Stomach (tissue), 8 donors: ENCODE measurements at regions not wholly inside any gene's neighbourhood (a gene's known extent, or its start where the extent isn't known, plus 50 kb on each side); places are given as distances from the start of the nearest gene placed in this dataset.

ENCODE experiments used
- DNase-seq, 2 donors: peaks; one replicate each; pipeline versions ENCODE4 v3.0.0 to v3.0.0-alpha.2; 2013 to 2019
- H3K27ac ChIP-seq, 5 donors: fragments of 200-600 bp in 4 of 5; sonication (generic) in 4 of 5; one replicate each; pipeline ENCODE4 v1.5.1; 2013 to 2019; ENCODE audit warnings: mild to moderate bottlenecking in 1 of 5, moderate library complexity in 1 of 5
- H3K27me3 ChIP-seq, 3 donors: fragments of 200-600 bp; sonication (generic); one replicate each; pipeline ENCODE4 v1.5.1; 2017 to 2019; ENCODE audit warnings: mixed run types in 1 of 3
- H3K36me3 ChIP-seq, 4 donors: fragments of 200-600 bp; sonication (generic); 1 replicate in 3 of 4; 2 replicates in 1 of 4; pipeline ENCODE4 v1.5.1; 2016 to 2019
- H3K4me1 ChIP-seq, 4 donors: fragments of 200-600 bp; sonication (generic); one replicate each; pipeline ENCODE4 v1.5.1; 2016 to 2019
- H3K4me3 ChIP-seq, 4 donors: fragments of 200-600 bp; sonication (generic) in 3 of 4; one replicate each; pipeline ENCODE4 v1.5.1; 2016 to 2019; ENCODE audit warnings: mild to moderate bottlenecking in 1 of 4
- H3K9me3 ChIP-seq, 4 donors: fragments of 200-600 bp; sonication (generic); one replicate each; pipeline ENCODE4 v1.5.1; 2016 to 2019
- EP300 ChIP-seq: sonication (generic); formaldehyde crosslinking; IDR thresholded peaks from one replicate; pipeline ENCODE4 v1.6.1; 2017; ENCODE audit warnings: antibody characterized with exemption
- POLR2A ChIP-seq, 4 donors: fragments of 450-650 bp; IDR thresholded peaks; one replicate each; pipeline ENCODE4 v1.6.1; 2016; ENCODE audit warnings: antibody characterized with exemption in 4 of 4, control low read depth in 2 of 4, mild to moderate bottlenecking in 1 of 4, moderate library complexity in 1 of 4
- POLR2AphosphoS5 ChIP-seq, 3 donors: sonication (generic); formaldehyde crosslinking; IDR thresholded peaks; one replicate each; pipeline ENCODE4 v1.6.1; 2016; ENCODE audit warnings: antibody characterized with exemption in 3 of 3
- WGBS, 5 donors: extraction: QIAGEN DNeasy Blood & Tissue Kit in 3 of 5; methylation state at CpG; one replicate each; pipeline versions ENCODE4 v1.1.5 to v1.1.7; 2013 to 2018; 5-methylcytosine and 5-hydroxymethylcytosine counted together
- intact Hi-C: fragments of 100-400 bp; cut with DNase I; formaldehyde crosslinking; loops from one replicate; pipeline ENCODE4 v1.15.1; 2023; ENCODE audit warnings: low total_unique reads
- TF ChIP-seq, protein P1 (sequence below), 7 experiments: fragments of 450-650 bp in 4 of 7; fragments of 200-600 bp in 3 of 7; sonication (generic) in 3 of 7; IDR thresholded peaks; one replicate each; pipeline ENCODE4 v1.5.1; 2016 to 2019; ENCODE audit warnings: antibody characterized with exemption in 7 of 7, control low read depth in 2 of 7, mild to moderate bottlenecking in 1 of 7
- donor health status: healthy with polysubstance abuse.
- donor health status: Bipolar disorder and iron deficiency.
- donor health status: healthy.

DNA sequence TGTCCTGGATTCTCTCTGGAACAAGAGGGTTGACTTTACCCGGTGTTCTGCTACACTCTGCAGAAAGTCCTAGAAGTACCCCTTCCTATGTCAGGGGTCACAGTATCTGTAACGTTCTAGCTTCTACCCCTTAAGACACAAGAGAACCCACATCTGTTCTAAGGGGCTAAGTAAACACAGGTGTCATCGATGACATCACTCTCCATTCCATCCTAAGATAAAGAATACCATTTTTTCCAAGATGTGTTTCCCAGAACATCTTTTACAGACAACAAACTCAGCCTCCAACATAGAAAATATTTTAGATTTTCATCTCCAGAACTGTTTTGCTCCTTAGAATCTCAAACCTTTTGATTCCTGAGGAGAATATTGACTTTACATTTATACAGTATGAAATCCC is 239.1 kb downstream of the TRIB2 start:
- intact Hi-C loops: no loop called here
- Histone ChIP-seq H3K36me3 (no peaks in the 10 kb centered on the region), H3K27me3 (peaks cover 0 to 5% (median 0%) of the 10 kb centered on the region in 3 donors), H3K27ac (no peak overlapping the region), H3K4me1 (no peaks in the 10 kb centered on the region), H3K4me3 (no peak overlapping the region), H3K9me3 (no peaks in the 10 kb centered on the region)
- WGBS, 5 donors: 47 to 69% (median 59%) methylated on average over 3 of the region's 3 CpGs
- TF ChIP-seq POLR2AphosphoS5 (IDR thresholded peaks at IDR 0.05) (no peak), POLR2A (IDR thresholded peaks at IDR 0.05) (no peak), EP300 (no peak)
- TF ChIP-seq, protein P1, sequence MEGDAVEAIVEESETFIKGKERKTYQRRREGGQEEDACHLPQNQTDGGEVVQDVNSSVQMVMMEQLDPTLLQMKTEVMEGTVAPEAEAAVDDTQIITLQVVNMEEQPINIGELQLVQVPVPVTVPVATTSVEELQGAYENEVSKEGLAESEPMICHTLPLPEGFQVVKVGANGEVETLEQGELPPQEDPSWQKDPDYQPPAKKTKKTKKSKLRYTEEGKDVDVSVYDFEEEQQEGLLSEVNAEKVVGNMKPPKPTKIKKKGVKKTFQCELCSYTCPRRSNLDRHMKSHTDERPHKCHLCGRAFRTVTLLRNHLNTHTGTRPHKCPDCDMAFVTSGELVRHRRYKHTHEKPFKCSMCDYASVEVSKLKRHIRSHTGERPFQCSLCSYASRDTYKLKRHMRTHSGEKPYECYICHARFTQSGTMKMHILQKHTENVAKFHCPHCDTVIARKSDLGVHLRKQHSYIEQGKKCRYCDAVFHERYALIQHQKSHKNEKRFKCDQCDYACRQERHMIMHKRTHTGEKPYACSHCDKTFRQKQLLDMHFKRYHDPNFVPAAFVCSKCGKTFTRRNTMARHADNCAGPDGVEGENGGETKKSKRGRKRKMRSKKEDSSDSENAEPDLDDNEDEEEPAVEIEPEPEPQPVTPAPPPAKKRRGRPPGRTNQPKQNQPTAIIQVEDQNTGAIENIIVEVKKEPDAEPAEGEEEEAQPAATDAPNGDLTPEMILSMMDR (IDR thresholded peaks at IDR 0.05): no peak
- no peak for DNase-seq

- intact Hi-C loops: no loop called here
- Histone ChIP-seq H3K27ac (no peak overlapping the region), H3K27me3 (peaks cover 0 to 5% (median 0%) of the 10 kb centered on the region in 3 donors), H3K4me3 (no peak overlapping the region), H3K9me3 (no peaks in the 10 kb centered on the region), H3K4me1 (no peaks in the 10 kb centered on the region), H3K36me3 (no peaks in the 10 kb centered on the region)
- 85 to 94% (median 91%) methylated on average over 3 of the region's 3 CpGs for WGBS, 5 donors
- DNase-seq: no peak
- no peak for TF ChIP-seq POLR2AphosphoS5 (IDR thresholded peaks at IDR 0.05)
- TF ChIP-seq POLR2A (IDR thresholded peaks at IDR 0.05): no peak
- no peak for TF ChIP-seq EP300
- TF ChIP-seq, protein P1 (IDR thresholded peaks at IDR 0.05): no peak
Observed at GRCh38 chr2:12957251-12957650, 240.5 kb downstream of the TRIB2 start.

DNA sequence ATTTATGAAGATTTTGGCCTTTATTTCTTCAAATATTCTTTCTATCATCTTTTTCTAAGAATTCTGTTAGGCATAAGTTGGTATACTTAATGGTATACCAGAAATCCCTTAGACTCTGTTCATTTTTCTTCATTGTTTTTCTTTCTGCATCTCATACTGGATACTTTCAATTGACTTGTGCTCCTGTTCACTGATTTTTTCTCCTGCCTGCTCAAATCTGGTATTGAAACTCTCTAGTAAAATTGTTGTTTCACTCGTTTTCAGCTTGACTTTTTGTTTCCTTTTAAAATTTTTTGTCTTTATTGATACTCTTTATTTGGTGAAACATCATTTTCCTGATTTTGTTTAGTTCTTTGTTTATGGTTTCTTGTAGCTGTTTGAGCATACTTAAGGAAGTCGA is 243.2 kb downstream of the TRIB2 start:
- no peak overlapping the region for H3K27ac ChIP-seq
- H3K27me3 ChIP-seq: no peaks in the 10 kb centered on the region
- 74 to 77% (median 75%) methylated on average over 2 of the region's 2 CpGs for WGBS, 5 donors
- no peaks in the 10 kb centered on the region for H3K9me3 ChIP-seq
- no peak for DNase-seq
- no peaks in the 10 kb centered on the region for H3K4me1 ChIP-seq
- no peaks in the 10 kb centered on the region for H3K36me3 ChIP-seq
- H3K4me3 ChIP-seq: no peak overlapping the region
- intact Hi-C loops: no loop called here
- no peak for TF ChIP-seq POLR2AphosphoS5 (IDR thresholded peaks at IDR 0.05)
- TF ChIP-seq EP300: no peak
- no peak for TF ChIP-seq POLR2A (IDR thresholded peaks at IDR 0.05)
- TF ChIP-seq, protein P1 (IDR thresholded peaks at IDR 0.05): no peak

- no peaks in the 10 kb centered on the region for H3K27me3 ChIP-seq
- no peak overlapping the region for H3K27ac ChIP-seq
- no peak for DNase-seq
- intact Hi-C loops: no loop called here
- peaks cover 0 to 4% (median 2%) of the 10 kb centered on the region in 4 donors for H3K4me1 ChIP-seq
- WGBS, 5 donors: 94 to 100% (median 100%) methylated on average over 1 of the region's 1 CpG
- no peaks in the 10 kb centered on the region for H3K36me3 ChIP-seq
- no peak for TF ChIP-seq POLR2A (IDR thresholded peaks at IDR 0.05)
- TF ChIP-seq EP300: no peak
- no peak for TF ChIP-seq POLR2AphosphoS5 (IDR thresholded peaks at IDR 0.05)
- TF ChIP-seq, protein P1 (IDR thresholded peaks at IDR 0.05): no peak
- H3K4me3 ChIP-seq: no peak overlapping the region
- H3K9me3 ChIP-seq: no peaks in the 10 kb centered on the region
Observed at GRCh38 chr2:12960671-12961070, 243.9 kb downstream of the TRIB2 start.
